ENCODE measurements at regions not wholly inside any gene's neighbourhood (a gene's known extent, or its start where the extent isn't known, plus 50 kb on each side); places are given as distances from the start of the nearest gene placed in this dataset.

DNA sequence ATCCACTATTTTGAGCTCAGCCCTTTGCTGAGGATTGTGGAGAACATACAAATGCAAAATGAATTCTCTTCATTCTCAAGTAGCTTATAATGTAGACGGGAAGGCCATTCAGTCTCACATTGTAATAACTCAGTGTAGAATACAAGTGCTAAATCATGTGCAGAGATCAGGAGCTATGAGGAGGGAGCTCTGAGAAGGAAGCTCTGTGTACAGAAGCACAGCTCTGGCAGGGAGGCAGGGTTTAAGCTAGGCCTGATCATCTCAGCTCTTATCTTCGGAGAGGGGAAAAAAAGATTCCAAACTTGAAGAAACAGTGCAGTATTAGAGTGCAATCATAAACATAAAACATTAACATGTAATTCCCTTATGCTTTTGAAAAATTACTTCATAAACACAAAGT, 291.1 kb upstream of the SKOR2 start:
- H3K36me3 ChIP-seq (ENCODE audit: control insufficient read depth in 2 of 2, extremely low read depth in 1 of 2, insufficient read depth in 2 of 2, low read length in 2 of 2): no peaks in the 10 kb centered on the region
- no peak overlapping the region for H3K9ac ChIP-seq (replicated peaks; ENCODE audit: extremely low read depth, insufficient read depth, low read length)
- H3K9me1 ChIP-seq (replicated peaks; ENCODE audit: control insufficient read depth, extremely low read depth, insufficient read depth, low read length): no peaks in the 10 kb centered on the region
- CTCF ChIA-PET: no interaction called here
- intact Hi-C loops (cut with micrococcal nuclease): no loop called here
- H3K4me3 ChIP-seq (replicated peaks in 1 of 3; ENCODE audit: insufficient read depth in 1 of 3, low read depth in 1 of 3, low read length in 3 of 3): no peak overlapping the region
- no peaks in the 10 kb centered on the region for H3K27me3 ChIP-seq (ENCODE audit: control insufficient read depth in 2 of 2, insufficient read depth in 2 of 2, low read length in 2 of 2)
- no peak for DNase-seq (ENCODE audit: low read depth, low spot score)
- H3K27ac ChIP-seq (ENCODE audit: insufficient read depth, low read depth, low read length): no peak overlapping the region
- POLR2A ChIA-PET: no interaction called here
- H3K4me1 ChIP-seq (ENCODE audit: control insufficient read depth, extremely low read depth, insufficient read depth, low read length): no peaks in the 10 kb centered on the region
- H3K4me2 ChIP-seq (ENCODE audit: insufficient read depth, low read length): no peak overlapping the region
- dilution Hi-C loops (cut with MboI; ENCODE audit: extremely low pct_ligation_motif_present, low sequenced_read_pairs): no loop called here
- H4K20me1 ChIP-seq (replicated peaks; ENCODE audit: control insufficient read depth, extremely low read depth, insufficient read depth, low read length): no peaks in the 10 kb centered on the region
- FAIRE-seq: no peak
- BruUV-seq (replicated peaks): no TSS peak
- TF ChIP-seq, protein P1, sequence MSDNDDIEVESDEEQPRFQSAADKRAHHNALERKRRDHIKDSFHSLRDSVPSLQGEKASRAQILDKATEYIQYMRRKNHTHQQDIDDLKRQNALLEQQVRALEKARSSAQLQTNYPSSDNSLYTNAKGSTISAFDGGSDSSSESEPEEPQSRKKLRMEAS (IDR thresholded peaks at IDR 0.05; ENCODE audit: insufficient read depth, insufficient read length): no peak
- no peak for TF ChIP-seq EZH2 (IDR thresholded peaks at IDR 0.05; ENCODE audit: borderline replicate concordance, low read depth, low read length, severe bottlenecking)
- TF ChIP-seq GATA2 (IDR thresholded peaks at IDR 0.05; ENCODE audit: insufficient read depth, insufficient read length, low read depth, low read length): no peak
- TF ChIP-seq MYC (IDR thresholded peaks at IDR 0.05; ENCODE audit: low read depth, low read length): no peak
- no peak for TF ChIP-seq POLR2AphosphoS5 (IDR thresholded peaks at IDR 0.05; ENCODE audit: insufficient read depth, low read depth, low read length)
- TF ChIP-seq, protein P2, sequence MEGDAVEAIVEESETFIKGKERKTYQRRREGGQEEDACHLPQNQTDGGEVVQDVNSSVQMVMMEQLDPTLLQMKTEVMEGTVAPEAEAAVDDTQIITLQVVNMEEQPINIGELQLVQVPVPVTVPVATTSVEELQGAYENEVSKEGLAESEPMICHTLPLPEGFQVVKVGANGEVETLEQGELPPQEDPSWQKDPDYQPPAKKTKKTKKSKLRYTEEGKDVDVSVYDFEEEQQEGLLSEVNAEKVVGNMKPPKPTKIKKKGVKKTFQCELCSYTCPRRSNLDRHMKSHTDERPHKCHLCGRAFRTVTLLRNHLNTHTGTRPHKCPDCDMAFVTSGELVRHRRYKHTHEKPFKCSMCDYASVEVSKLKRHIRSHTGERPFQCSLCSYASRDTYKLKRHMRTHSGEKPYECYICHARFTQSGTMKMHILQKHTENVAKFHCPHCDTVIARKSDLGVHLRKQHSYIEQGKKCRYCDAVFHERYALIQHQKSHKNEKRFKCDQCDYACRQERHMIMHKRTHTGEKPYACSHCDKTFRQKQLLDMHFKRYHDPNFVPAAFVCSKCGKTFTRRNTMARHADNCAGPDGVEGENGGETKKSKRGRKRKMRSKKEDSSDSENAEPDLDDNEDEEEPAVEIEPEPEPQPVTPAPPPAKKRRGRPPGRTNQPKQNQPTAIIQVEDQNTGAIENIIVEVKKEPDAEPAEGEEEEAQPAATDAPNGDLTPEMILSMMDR (IDR thresholded peaks at IDR 0.05; ENCODE audit: extremely low read depth in 1 of 2, insufficient read depth in 1 of 2, low read depth in 1 of 2, low read length in 2 of 2): no peak
- no peak for TF ChIP-seq POLR2A (IDR thresholded peaks at IDR 0.05; ENCODE audit: low read depth, low read length)
- no peak for TF ChIP-seq FOS (IDR thresholded peaks at IDR 0.05; ENCODE audit: borderline replicate concordance, insufficient read depth, low read length)
- no peak overlapping the region for H2AFZ ChIP-seq (ENCODE audit: low read depth, low read length)
- H3K79me2 ChIP-seq (ENCODE audit: control insufficient read depth, insufficient read depth, low read length): no peaks in the 10 kb centered on the region
- H3K9me3 ChIP-seq (replicated peaks; ENCODE audit: control insufficient read depth, insufficient read depth, low read length): no peaks in the 10 kb centered on the region
